ENCODE measurements at regions not wholly inside any gene's neighbourhood (a gene's known extent, or its start where the extent isn't known, plus 50 kb on each side); places are given as distances from the start of the nearest gene placed in this dataset.

DNA sequence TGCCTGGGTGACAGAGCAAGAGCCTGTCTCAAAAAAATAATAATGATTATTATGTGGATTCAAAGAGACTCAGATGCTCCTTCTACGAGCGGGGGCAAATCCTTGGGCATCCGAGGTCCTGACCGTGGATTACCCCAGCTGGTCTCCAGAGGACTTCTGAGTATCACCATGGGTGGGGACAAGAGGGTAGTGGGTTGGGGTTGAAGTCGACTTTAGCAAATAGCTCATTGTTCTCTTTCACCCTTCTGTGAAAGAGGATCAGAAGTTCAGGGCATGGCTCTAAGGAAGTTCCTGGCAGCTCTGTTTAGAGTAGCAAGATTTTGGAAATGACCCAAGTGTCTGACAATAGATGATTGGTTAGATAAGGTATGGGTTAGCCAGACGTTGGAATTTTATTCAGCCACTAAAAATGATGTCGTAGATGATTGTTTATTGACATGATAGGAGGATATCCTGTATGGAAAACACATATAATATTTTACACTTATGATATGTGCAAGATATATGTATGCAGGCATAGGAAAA lies 59.0 kb upstream of the SPRED2 start:
- TF ChIP-seq, protein P1, sequence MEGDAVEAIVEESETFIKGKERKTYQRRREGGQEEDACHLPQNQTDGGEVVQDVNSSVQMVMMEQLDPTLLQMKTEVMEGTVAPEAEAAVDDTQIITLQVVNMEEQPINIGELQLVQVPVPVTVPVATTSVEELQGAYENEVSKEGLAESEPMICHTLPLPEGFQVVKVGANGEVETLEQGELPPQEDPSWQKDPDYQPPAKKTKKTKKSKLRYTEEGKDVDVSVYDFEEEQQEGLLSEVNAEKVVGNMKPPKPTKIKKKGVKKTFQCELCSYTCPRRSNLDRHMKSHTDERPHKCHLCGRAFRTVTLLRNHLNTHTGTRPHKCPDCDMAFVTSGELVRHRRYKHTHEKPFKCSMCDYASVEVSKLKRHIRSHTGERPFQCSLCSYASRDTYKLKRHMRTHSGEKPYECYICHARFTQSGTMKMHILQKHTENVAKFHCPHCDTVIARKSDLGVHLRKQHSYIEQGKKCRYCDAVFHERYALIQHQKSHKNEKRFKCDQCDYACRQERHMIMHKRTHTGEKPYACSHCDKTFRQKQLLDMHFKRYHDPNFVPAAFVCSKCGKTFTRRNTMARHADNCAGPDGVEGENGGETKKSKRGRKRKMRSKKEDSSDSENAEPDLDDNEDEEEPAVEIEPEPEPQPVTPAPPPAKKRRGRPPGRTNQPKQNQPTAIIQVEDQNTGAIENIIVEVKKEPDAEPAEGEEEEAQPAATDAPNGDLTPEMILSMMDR (IDR thresholded peaks at IDR 0.05; ENCODE audit: low read depth, low read length) = no peak
- TF ChIP-seq POLR2A (IDR thresholded peaks at IDR 0.05; ENCODE audit: extremely low read depth, insufficient read length) = no peak
- TF ChIP-seq, protein P2, sequence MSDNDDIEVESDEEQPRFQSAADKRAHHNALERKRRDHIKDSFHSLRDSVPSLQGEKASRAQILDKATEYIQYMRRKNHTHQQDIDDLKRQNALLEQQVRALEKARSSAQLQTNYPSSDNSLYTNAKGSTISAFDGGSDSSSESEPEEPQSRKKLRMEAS (IDR thresholded peaks at IDR 0.05; ENCODE audit: low read depth, low read length) = no peak

Measured in NB4 (cell line).